Neural cell (in vitro differentiated cells): ENCODE measurements at regions not wholly inside any gene's neighbourhood (a gene's known extent, or its start where the extent isn't known, plus 50 kb on each side); places are given as distances from the start of the nearest gene placed in this dataset.

Source experiments
- H2AFZ ChIP-seq: fragments of 200-600, 300-800 bp; sonication (generic), shearing (Covaris generic); 2 replicates; pipeline ENCODE4 v1.6.0; 2014; ENCODE audit warnings: low read depth, mild to moderate bottlenecking, antibody characterized with exemption, low read length, moderate library complexity
- H3F3A ChIP-seq: fragments of 200-600 bp; shearing (Covaris generic); 2 replicates; pipeline ENCODE4 v1.6.1; 2016; ENCODE audit warnings: mild to moderate bottlenecking, moderate library complexity, mixed read lengths, antibody characterized with exemption, low read length; ENCODE audit not compliant: insufficient read depth, poor library complexity, severe bottlenecking
- H3K27ac ChIP-seq: fragments of 200-600, 300-800 bp; sonication (generic), shearing (Covaris generic); 2 replicates; pipeline ENCODE4 v1.5.1; 2014; ENCODE audit warnings: mild to moderate bottlenecking, low read length, moderate library complexity
- H3K27me3 ChIP-seq: fragments of 300-800, 200-600 bp; sonication (generic), shearing (Covaris generic); 2 replicates; pipeline ENCODE4 v1.6.0; 2014; ENCODE audit warnings: mild to moderate bottlenecking, low read depth, low read length, moderate library complexity; ENCODE audit not compliant: insufficient read depth
- H3K36me3 ChIP-seq: fragments of 300-800, 200-600 bp; sonication (generic), shearing (Covaris generic); 2 replicates; pipeline ENCODE4 v1.5.1; 2014; ENCODE audit warnings: mild to moderate bottlenecking, antibody characterized with exemption, low read length, moderate library complexity; ENCODE audit not compliant: insufficient read depth
- H3K4me2 ChIP-seq: fragments of 300-800, 200-600 bp; sonication (generic), shearing (Covaris generic); 2 replicates; pipeline ENCODE4 v1.6.0; 2014; ENCODE audit warnings: mild to moderate bottlenecking, low read length
- H3K4me3 ChIP-seq: fragments of 300-800, 200-600 bp; sonication (generic), shearing (Covaris generic); 2 replicates; pipeline ENCODE4 v1.5.1; 2014; ENCODE audit warnings: mild to moderate bottlenecking, low read length, moderate library complexity
- H3K79me2 ChIP-seq: fragments of 200-600 bp; shearing (Covaris generic); replicated peaks from 2 replicates; pipeline ENCODE4 v1.6.0; 2014; ENCODE audit warnings: mild to moderate bottlenecking, low read length, moderate library complexity; ENCODE audit not compliant: insufficient read depth
- H3K9ac ChIP-seq: fragments of 300-800, 200-600 bp; sonication (generic), shearing (Covaris generic); 2 replicates; pipeline ENCODE4 v1.6.1; 2016; ENCODE audit warnings: mild to moderate bottlenecking, low read length, mixed read lengths
- H3K9me2 ChIP-seq: fragments of 200-600 bp; shearing (Covaris generic); 2 replicates; pipeline ENCODE4 v1.6.1; 2016; ENCODE audit warnings: mild to moderate bottlenecking, low read length, mixed read lengths; ENCODE audit not compliant: insufficient read depth
- H3K9me3 ChIP-seq: fragments of 200-600, 300-800 bp; sonication (generic), shearing (Covaris generic); 2 replicates; pipeline ENCODE4 v1.6.1; 2016; ENCODE audit warnings: mild to moderate bottlenecking, mixed run types, low read length, moderate library complexity, mixed read lengths
- H4K20me1 ChIP-seq: fragments of 200-600 bp; shearing (Covaris generic); 2 replicates; pipeline ENCODE4 v1.6.1; 2016; ENCODE audit warnings: mild to moderate bottlenecking, mixed run types; ENCODE audit not compliant: insufficient read depth
- CTCF ChIP-seq: fragments of 450-650 bp; IDR thresholded peaks from 2 replicates; pipeline ENCODE4 v1.5.1; 2014; ENCODE audit warnings: antibody characterized with exemption, mild to moderate bottlenecking, moderate library complexity; ENCODE audit not compliant: poor library complexity, severe bottlenecking
- EP300 ChIP-seq: fragments of 450-650 bp; conservative IDR thresholded peaks from 2 replicates; pipeline ENCODE4 v1.6.1; 2014; ENCODE audit warnings: antibody characterized with exemption, mild to moderate bottlenecking, moderate library complexity; ENCODE audit not compliant: poor library complexity, severe bottlenecking
- EZH2 ChIP-seq: fragments of 200-600, 300-800 bp; shearing (Covaris generic), sonication (generic); IDR thresholded peaks from 2 replicates; pipeline ENCODE4 v1.6.1; 2014; ENCODE audit warnings: antibody characterized with exemption, low read length, borderline replicate concordance, mild to moderate bottlenecking; ENCODE audit not compliant: insufficient read depth, poor library complexity, severe bottlenecking
- MXI1 ChIP-seq: fragments of 450-650 bp; conservative IDR thresholded peaks from 2 replicates; pipeline ENCODE4 v1.6.1; 2014; ENCODE audit warnings: antibody characterized with exemption, mild to moderate bottlenecking; ENCODE audit not compliant: poor library complexity, severe bottlenecking
- POLR2AphosphoS5 ChIP-seq: IDR thresholded peaks from 2 replicates; pipeline ENCODE4 v1.6.1; 2012
- RAD21 ChIP-seq: fragments of 450-650 bp; conservative IDR thresholded peaks from 2 replicates; pipeline ENCODE4 v1.6.1; 2014; ENCODE audit warnings: antibody characterized with exemption, mild to moderate bottlenecking, moderate library complexity
- SMC3 ChIP-seq: fragments of 450-650 bp; conservative IDR thresholded peaks from 2 replicates; pipeline ENCODE4 v1.6.1; 2014; ENCODE audit warnings: antibody characterized with exemption, mild to moderate bottlenecking, moderate library complexity; ENCODE audit not compliant: poor library complexity
- TAF1 ChIP-seq: IDR thresholded peaks from 2 replicates; pipeline ENCODE4 v1.6.1; 2012; ENCODE audit warnings: low read depth
- TF ChIP-seq, protein P1 (sequence below): IDR thresholded peaks from 2 replicates; pipeline ENCODE4 v1.6.1; 2012; ENCODE audit warnings: borderline replicate concordance

DNA sequence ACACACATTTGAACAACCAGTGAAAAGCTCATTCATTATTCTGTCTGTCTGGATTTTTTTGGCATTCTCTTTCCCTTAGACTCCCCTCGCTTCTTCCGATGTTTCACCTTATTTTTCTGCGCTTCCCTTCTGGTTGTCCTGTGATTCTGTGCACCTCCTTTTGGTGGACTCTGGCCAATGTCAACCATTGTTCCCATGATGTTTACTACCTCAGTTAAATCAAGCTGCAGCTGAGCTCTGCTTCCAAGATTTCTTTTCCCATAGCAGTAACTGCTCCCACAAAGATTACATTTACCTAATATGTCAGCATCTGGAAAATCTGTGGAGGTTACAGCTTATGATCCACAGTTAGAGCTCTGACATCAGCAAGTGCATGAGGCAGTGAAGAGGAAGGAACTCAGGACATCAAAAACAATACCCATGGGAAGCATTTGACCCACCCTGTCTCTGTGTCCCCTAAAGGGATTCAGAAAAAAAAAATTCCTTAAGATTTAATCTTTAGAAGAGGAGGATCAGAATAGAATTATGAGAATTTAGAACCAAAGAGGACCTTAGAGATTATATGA lies 69.9 kb upstream of the ADAMTS5 start:
- H4K20me1 ChIP-seq, result no peaks in the 10 kb centered on the region
- TF ChIP-seq TAF1 (no peak), SMC3 (no peak)
- no peak overlapping the region for H2AFZ ChIP-seq

GRCh38 chr21:27035791-27036190 lies 68.9 kb upstream of the ADAMTS5 start:
- H2AFZ ChIP-seq, result no peak overlapping the region
- H3K9ac ChIP-seq, result no peak overlapping the region
- H3K4me2 ChIP-seq, result no peak overlapping the region
- H3K79me2 ChIP-seq, result no peaks in the 10 kb centered on the region
- no peaks in the 10 kb centered on the region for H3K27me3 ChIP-seq
- H3K36me3 ChIP-seq, result no peaks in the 10 kb centered on the region
- no peaks in the 10 kb centered on the region for H3K9me2 ChIP-seq
- H3K9me3 ChIP-seq, result no peaks in the 10 kb centered on the region
- H3K4me3 ChIP-seq, result no peak overlapping the region
- TF ChIP-seq TAF1 (no peak), EP300 (no peak), SMC3 (no peak), CTCF (no peak), EZH2 (no peak), MXI1 (no peak), POLR2AphosphoS5 (no peak), RAD21 (no peak)
- TF ChIP-seq, protein P1, sequence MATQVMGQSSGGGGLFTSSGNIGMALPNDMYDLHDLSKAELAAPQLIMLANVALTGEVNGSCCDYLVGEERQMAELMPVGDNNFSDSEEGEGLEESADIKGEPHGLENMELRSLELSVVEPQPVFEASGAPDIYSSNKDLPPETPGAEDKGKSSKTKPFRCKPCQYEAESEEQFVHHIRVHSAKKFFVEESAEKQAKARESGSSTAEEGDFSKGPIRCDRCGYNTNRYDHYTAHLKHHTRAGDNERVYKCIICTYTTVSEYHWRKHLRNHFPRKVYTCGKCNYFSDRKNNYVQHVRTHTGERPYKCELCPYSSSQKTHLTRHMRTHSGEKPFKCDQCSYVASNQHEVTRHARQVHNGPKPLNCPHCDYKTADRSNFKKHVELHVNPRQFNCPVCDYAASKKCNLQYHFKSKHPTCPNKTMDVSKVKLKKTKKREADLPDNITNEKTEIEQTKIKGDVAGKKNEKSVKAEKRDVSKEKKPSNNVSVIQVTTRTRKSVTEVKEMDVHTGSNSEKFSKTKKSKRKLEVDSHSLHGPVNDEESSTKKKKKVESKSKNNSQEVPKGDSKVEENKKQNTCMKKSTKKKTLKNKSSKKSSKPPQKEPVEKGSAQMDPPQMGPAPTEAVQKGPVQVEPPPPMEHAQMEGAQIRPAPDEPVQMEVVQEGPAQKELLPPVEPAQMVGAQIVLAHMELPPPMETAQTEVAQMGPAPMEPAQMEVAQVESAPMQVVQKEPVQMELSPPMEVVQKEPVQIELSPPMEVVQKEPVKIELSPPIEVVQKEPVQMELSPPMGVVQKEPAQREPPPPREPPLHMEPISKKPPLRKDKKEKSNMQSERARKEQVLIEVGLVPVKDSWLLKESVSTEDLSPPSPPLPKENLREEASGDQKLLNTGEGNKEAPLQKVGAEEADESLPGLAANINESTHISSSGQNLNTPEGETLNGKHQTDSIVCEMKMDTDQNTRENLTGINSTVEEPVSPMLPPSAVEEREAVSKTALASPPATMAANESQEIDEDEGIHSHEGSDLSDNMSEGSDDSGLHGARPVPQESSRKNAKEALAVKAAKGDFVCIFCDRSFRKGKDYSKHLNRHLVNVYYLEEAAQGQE, result no peak
- H3F3A ChIP-seq, result no peaks in the 10 kb centered on the region
- no peak overlapping the region for H3K27ac ChIP-seq
- no peaks in the 10 kb centered on the region for H4K20me1 ChIP-seq

More for the DNA sequence above, 69.9 kb upstream of the ADAMTS5 start:
- Histone ChIP-seq H3K4me3 (no peak overlapping the region), H3K4me2 (no peak overlapping the region), H3K79me2 (no peaks in the 10 kb centered on the region), H3K27ac (no peak overlapping the region), H3K27me3 (no peaks in the 10 kb centered on the region), H3F3A (no peaks in the 10 kb centered on the region), H3K9me2 (no peaks in the 10 kb centered on the region), H3K9ac (no peak overlapping the region), H3K36me3 (no peaks in the 10 kb centered on the region), H3K9me3 (no peaks in the 10 kb centered on the region)

DNA sequence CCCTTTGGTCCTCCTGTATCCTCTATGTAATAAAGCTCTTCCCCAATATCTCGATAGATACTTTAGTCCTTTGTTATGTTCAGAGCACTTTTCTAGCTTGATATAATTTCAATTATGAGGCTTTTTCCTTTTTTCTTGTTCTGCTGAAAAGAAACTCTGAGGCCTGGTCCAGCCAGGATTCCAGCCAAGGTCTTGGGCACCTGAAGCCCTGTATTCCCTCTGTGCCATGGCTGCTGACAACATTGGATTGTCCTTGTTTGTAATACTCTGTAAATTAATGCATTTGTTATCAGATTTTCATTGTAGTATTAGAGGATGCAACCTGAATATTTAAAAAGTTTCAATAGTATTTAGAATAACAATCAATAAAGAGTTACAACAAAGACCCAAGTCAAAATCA lies 67.9 kb upstream of the ADAMTS5 start:
- no peak overlapping the region for H3K4me2 ChIP-seq
- no peaks in the 10 kb centered on the region for H4K20me1 ChIP-seq
- no peaks in the 10 kb centered on the region for H3F3A ChIP-seq
- no peaks in the 10 kb centered on the region for H3K9me2 ChIP-seq
- H3K36me3 ChIP-seq, result no peaks in the 10 kb centered on the region
- no peak overlapping the region for H2AFZ ChIP-seq
- H3K79me2 ChIP-seq, result no peaks in the 10 kb centered on the region
- no peak overlapping the region for H3K4me3 ChIP-seq
- H3K9ac ChIP-seq, result no peak overlapping the region
- H3K27ac ChIP-seq, result no peak overlapping the region
- H3K9me3 ChIP-seq, result no peaks in the 10 kb centered on the region
- TF ChIP-seq CTCF (no peak), TAF1 (no peak), SMC3 (no peak), POLR2AphosphoS5 (no peak), RAD21 (no peak), EZH2 (no peak), MXI1 (no peak), EP300 (no peak)
- TF ChIP-seq, protein P1, result no peak
- H3K27me3 ChIP-seq, result no peaks in the 10 kb centered on the region
